ENCODE measurements at regions not wholly inside any gene's neighbourhood (a gene's known extent, or its start where the extent isn't known, plus 50 kb on each side); places are given as distances from the start of the nearest gene placed in this dataset.

DNA sequence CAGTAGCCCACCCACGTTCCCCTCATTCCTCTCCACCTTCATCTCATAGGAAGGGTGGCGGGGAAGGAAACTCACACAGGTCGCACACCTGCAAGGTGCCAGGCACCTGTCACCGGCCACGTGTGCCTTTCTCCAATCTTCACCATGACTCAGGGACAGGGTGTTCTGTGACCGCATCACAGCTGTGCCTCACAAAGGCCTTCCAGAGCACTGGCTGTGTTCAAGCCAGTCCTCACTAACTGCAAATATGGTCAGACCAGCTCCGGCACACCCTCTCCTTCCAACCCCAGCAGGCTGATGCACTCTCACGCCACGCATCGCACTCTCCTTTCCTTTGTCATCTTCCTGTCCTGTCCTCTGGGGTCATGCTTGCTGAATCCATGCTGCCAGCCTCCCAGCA is 415.9 kb downstream of the IRS2 start:
- TF ChIP-seq, protein P1, sequence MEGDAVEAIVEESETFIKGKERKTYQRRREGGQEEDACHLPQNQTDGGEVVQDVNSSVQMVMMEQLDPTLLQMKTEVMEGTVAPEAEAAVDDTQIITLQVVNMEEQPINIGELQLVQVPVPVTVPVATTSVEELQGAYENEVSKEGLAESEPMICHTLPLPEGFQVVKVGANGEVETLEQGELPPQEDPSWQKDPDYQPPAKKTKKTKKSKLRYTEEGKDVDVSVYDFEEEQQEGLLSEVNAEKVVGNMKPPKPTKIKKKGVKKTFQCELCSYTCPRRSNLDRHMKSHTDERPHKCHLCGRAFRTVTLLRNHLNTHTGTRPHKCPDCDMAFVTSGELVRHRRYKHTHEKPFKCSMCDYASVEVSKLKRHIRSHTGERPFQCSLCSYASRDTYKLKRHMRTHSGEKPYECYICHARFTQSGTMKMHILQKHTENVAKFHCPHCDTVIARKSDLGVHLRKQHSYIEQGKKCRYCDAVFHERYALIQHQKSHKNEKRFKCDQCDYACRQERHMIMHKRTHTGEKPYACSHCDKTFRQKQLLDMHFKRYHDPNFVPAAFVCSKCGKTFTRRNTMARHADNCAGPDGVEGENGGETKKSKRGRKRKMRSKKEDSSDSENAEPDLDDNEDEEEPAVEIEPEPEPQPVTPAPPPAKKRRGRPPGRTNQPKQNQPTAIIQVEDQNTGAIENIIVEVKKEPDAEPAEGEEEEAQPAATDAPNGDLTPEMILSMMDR (IDR thresholded peaks at IDR 0.05) = no peak
- no peak for TF ChIP-seq POLR2A (IDR thresholded peaks at IDR 0.05)
